Activated naive CD4-positive, alpha-beta T cell (primary cell): ENCODE measurements at regions not wholly inside any gene's neighbourhood (a gene's known extent, or its start where the extent isn't known, plus 50 kb on each side); places are given as distances from the start of the nearest gene placed in this dataset.

Experiments used
- DNase-seq, 4 experiments: peaks; one replicate each; lab custom pipeline; 2025; lab: John Stamatoyannopoulos, UW

- DNase-seq: no peak
Measured at GRCh38 chr2:23238011-23238657, 146.8 kb upstream of the KLHL29 start.

DNA sequence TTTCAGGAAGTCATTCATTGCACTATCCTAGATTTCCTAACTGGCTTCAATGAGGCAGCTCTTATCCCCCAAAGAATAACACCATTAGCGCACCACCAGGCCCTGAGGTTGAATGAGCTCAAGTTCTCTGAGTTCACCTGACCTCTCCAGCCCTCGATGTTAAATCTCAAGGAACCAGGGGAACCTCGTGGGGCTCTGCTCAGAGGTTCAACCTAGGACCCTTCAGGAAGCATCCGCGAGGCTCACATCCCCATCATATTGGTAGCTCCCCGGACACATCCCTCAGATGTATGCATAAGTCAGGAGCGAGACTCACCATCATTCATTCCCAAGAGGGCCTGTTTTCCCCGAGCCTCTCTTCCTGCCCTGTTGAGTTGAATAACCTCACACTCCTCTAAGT is 145.6 kb upstream of the KLHL29 start:
- no peak for DNase-seq

DNA sequence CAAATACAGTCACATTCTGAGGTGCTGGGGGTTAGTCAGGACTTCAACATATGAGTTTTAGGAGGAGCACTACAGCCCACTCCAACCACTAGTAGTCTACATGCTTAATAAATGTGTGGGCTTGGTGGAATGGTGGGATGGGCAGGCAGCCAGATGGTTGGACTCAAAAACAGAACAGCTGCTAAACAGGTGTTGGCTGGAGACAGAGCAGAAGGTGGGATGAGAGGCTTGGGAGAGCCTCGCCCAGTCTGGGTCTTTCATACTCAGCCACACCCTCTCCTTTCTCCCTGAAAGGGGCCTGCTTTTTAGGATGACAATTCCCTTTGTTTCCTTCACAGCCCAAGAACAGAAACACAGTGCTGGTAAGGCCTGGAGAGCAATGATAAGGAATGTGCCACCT is 143.9 kb upstream of the KLHL29 start:
- DNase-seq: no peak

GRCh38 chr2:23241611-23242245 is 143.3 kb upstream of the KLHL29 start:
- DNase-seq: no peak

GRCh38 chr2:23243073-23243659 is 141.8 kb upstream of the KLHL29 start:
- no peak for DNase-seq

DNA sequence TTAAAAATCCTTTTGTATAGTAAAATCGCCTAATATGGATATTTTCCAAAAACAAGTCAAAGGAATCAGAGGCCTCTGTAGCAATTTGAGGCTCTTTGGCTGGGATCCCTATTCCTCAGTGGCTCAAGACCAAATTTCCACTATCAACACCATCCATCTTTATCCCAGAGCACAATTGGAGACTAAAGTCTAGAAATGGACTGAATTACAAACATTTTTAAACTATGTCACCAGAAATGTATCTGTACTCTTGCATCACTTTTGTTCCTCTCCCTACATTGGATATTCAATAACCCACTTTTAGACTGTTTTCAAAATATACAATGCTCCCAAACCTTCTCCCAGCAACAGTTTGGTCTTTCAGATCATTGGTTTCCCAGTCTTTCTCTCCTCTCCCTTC is 140.4 kb upstream of the KLHL29 start:
- no peak for DNase-seq

GRCh38 chr2:23246992-23247683 is 137.8 kb upstream of the KLHL29 start:
- DNase-seq: no peak

DNA sequence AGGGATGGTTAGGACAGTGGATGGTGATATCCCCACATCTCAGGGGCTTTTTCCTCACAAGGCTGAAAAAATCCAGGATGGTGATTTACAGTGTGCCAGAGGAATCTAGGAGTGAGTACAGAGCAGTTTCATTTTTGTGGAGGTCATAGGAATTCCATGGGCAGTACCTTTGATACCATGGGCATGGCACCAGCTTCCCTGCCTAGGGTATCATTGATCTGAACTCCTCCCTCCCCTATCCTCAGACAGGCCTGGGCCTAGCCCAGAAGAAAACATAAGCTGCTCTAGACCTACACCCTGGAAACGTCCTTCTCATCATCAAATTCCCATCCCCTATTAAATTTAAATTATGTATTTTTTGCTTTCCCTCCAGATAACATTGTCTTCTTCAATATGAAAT is 136.3 kb upstream of the KLHL29 start:
- DNase-seq: no peak

DNA sequence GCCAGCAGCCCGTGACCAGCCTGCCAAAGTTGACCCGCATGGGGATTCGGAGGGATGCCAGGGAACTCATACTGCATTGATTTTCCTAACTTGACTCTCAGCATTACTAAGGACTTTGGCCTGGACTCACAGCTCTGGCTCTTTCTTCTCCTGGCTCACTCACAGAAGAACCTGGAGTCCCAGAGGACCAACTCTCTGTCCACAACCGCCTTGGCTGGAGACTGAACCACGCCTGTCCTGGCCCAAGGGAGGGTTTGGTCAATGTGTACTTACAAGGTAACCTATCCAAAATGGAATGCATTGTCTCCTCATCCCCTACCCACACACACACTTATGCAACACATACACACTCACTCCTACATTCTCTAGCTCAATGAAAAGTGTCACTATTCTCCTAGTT is 135.6 kb upstream of the KLHL29 start:
- no peak for DNase-seq

GRCh38 chr2:23250371-23250770 is 134.6 kb upstream of the KLHL29 start:
- no peak for DNase-seq

- DNase-seq: no peak
Measured at GRCh38 chr2:23256643-23257042, 128.3 kb upstream of the KLHL29 start.

- DNase-seq: no peak
Measured at GRCh38 chr2:23260621-23261020, 124.4 kb upstream of the KLHL29 start.

DNA sequence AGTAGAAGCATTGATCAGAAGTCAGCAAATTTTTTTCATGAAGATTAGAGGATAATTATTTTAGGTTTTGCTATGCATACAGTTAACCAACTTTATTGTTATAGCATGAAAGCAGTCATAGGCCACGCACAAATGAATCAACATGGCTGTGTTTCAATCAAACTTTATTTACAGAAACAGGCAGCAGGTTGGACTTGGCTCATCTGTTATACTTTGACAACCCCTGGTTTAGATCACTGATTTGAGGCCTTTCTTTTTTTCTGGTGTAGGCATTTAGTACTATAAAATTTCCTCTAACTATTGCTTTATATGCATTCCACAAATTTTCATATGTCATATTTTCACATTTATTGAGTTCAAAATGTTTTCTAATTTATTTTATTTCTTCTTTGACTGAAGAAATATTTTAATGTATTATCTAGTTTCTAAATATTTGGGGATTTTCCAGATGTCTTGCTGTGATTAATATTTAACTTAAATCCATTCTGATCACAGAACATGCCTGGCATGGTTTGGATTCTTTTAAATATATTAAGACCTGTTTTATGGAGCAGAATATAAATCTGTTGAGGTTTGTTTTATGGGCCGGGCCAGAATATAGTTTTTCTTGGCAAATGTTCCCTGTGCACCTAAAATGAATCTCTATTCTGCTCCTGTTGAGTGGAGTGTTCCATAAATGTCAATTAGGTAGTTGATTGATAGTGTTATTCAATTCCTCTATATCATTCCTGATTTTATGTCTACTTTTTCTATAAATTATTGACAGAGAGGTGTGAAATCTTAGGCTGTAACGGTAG is 116.3 kb upstream of the KLHL29 start:
- no peak for DNase-seq

- no peak for DNase-seq
Measured at GRCh38 chr2:23269747-23270146, 115.2 kb upstream of the KLHL29 start.

DNA sequence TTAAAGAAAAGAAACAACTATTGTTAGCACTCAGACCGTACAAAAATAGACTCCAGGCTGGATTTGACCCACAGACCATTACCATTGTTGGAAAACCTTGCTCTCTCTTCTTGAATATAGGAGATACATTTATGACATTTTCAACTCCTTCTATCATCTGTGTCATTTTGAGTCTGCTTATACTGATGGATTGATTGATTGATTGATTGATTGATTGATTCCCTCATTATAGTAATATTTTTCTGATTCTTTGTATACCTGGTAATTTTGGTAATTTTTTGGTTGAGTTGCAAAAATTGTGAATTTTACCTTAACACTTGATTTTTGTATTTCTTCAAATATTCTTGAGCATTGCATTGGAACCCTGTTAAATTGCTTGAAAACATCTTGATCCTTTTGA is 114.2 kb upstream of the KLHL29 start:
- no peak for DNase-seq

GRCh38 chr2:23271230-23271629 is 113.7 kb upstream of the KLHL29 start:
- no peak for DNase-seq

- DNase-seq: no peak
Measured at GRCh38 chr2:23273786-23274185, 111.2 kb upstream of the KLHL29 start.

DNA sequence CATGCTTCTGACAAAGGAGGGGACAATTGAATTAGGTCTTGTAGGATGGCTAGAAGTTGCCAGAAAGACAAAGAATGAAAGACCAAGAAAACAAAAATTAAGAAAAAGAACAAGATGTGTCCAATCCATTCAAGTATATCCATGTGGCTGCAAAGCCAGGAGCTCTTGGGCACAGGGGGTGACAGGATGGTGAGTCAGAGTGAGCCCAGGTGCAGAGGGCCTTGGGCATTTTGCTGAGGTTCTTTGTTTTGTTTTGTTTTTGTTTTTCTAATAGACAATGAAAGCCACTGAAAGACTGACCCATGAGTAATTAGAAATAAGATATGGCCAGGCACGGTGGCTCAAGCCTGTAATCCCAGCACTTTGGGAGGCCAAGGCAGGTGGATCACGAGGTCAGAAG is 104.6 kb upstream of the KLHL29 start:
- DNase-seq: no peak

DNA sequence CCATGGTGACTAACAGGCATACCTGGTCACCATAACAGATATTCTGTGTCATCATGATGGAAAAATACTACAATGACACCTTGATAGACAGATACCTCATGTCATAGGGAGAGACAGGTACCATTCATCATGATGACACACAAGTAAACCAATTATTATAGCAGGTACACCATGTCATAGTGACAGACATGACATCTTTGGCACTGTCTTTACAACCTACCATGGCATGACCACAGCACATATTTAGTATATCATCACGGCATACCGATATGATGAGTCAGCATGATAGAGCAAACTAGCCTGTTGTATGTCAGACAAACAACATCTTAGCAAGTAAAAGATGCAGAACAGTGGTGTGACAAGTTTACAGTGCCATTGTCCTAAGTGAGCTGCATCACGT is 101.3 kb upstream of the KLHL29 start:
- no peak for DNase-seq

DNA sequence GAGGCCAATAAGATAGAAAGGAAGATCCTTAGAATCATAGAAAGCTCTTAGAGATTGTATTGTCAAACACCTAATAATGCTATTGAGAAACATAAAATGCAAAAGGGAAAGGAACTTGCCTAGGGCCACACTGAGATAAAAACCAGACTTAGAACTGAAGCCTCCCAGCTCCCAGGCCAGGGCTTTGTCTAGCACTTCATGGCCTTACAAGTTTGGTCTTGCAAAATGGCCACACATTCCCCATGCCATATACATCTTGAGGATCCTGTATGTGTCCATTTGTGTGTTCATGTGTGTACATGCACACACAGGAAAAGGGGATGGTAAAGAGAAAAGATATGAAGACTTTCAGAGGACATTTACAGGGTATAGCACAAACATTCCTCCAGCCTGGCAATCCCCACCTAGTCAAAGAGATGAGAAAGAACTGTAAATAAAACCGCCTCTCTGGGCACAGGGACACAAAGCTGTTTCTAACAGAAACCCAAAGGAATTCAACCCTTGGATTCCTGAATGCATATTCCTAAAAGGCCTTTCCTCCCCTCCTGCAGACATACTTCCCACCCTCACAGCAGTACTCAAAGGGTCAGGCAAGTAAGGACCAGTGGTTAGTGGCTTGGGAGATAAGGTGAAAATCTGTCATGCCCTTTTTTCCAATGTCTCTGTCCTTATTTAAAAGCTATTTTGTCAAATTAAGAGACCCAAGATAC is 99.7 kb upstream of the KLHL29 start:
- no peak for DNase-seq

GRCh38 chr2:23286031-23286757 is 98.8 kb upstream of the KLHL29 start:
- no peak for DNase-seq
